ENCODE measurements at regions not wholly inside any gene's neighbourhood (a gene's known extent, or its start where the extent isn't known, plus 50 kb on each side); places are given as distances from the start of the nearest gene placed in this dataset.

- H3K36me3 ChIP-seq (ENCODE audit: control insufficient read depth, insufficient read depth, low read length), result no peaks in the 10 kb centered on the region
- H3K27ac ChIP-seq (ENCODE audit: insufficient read depth, low read length), result no peak overlapping the region
- H3K27me3 ChIP-seq (ENCODE audit: control insufficient read depth, insufficient read depth, low read length), result no peaks in the 10 kb centered on the region
- H3K79me2 ChIP-seq (ENCODE audit: control insufficient read depth, insufficient read depth, low read length), result no peaks in the 10 kb centered on the region
- no peak overlapping the region for H2AFZ ChIP-seq (ENCODE audit: low read length)
- TF ChIP-seq CTCF (conservative IDR thresholded peaks at IDR 0.05 in 1 of 2, IDR thresholded peaks at IDR 0.05 in 1 of 2; ENCODE audit: low read depth in 1 of 2, low read length in 2 of 2) (no peak), EZH2 (IDR thresholded peaks at IDR 0.05; ENCODE audit: low read length, missing control alignments) (no peak)
- no peaks in the 10 kb centered on the region for H3K4me1 ChIP-seq (ENCODE audit: control insufficient read depth, extremely low read depth, insufficient read depth, low read length)
- no peak overlapping the region for H3K4me3 ChIP-seq (replicated peaks in 1 of 4; ENCODE audit: control extremely low read depth in 1 of 4, insufficient read depth in 1 of 4, low read depth in 3 of 4, low read length in 4 of 4)
- H3K4me2 ChIP-seq (ENCODE audit: extremely low read depth, insufficient read depth, low read length), result no peak overlapping the region
- no peaks in the 10 kb centered on the region for H4K20me1 ChIP-seq (ENCODE audit: control insufficient read depth, extremely low read depth, insufficient read depth, low read length)
- H3K9ac ChIP-seq (ENCODE audit: insufficient read depth, low read length), result no peak overlapping the region
- no peak for DNase-seq (ENCODE audit: low read depth in 2 of 2)
- H3K9me3 ChIP-seq (ENCODE audit: control insufficient read depth, insufficient read depth, low read depth, low read length), result no peaks in the 10 kb centered on the region
Measured at GRCh38 chr4:107182347-107182746, 146.2 kb upstream of the DKK2 start.

- no peaks in the 10 kb centered on the region for H3K9me3 ChIP-seq (ENCODE audit: control insufficient read depth, insufficient read depth, low read depth, low read length)
- H3K36me3 ChIP-seq (ENCODE audit: control insufficient read depth, insufficient read depth, low read length), result no peaks in the 10 kb centered on the region
- H3K4me3 ChIP-seq (replicated peaks in 1 of 4; ENCODE audit: control extremely low read depth in 1 of 4, insufficient read depth in 1 of 4, low read depth in 3 of 4, low read length in 4 of 4), result no peak overlapping the region
- no peak overlapping the region for H3K4me2 ChIP-seq (ENCODE audit: extremely low read depth, insufficient read depth, low read length)
- no peaks in the 10 kb centered on the region for H3K4me1 ChIP-seq (ENCODE audit: control insufficient read depth, extremely low read depth, insufficient read depth, low read length)
- no peak for TF ChIP-seq EZH2 (IDR thresholded peaks at IDR 0.05; ENCODE audit: low read length, missing control alignments)
- TF ChIP-seq CTCF (conservative IDR thresholded peaks at IDR 0.05 in 1 of 2, IDR thresholded peaks at IDR 0.05 in 1 of 2; ENCODE audit: low read depth in 1 of 2, low read length in 2 of 2), result peak in 1 of 2 donors; percentile 3
- H3K9ac ChIP-seq (ENCODE audit: insufficient read depth, low read length), result no peak overlapping the region
- H4K20me1 ChIP-seq (ENCODE audit: control insufficient read depth, extremely low read depth, insufficient read depth, low read length), result no peaks in the 10 kb centered on the region
- no peaks in the 10 kb centered on the region for H3K27me3 ChIP-seq (ENCODE audit: control insufficient read depth, insufficient read depth, low read length)
- H2AFZ ChIP-seq (ENCODE audit: low read length), result no peak overlapping the region
- H3K79me2 ChIP-seq (ENCODE audit: control insufficient read depth, insufficient read depth, low read length), result no peaks in the 10 kb centered on the region
- no peak overlapping the region for H3K27ac ChIP-seq (ENCODE audit: insufficient read depth, low read length)
- no peak for DNase-seq (ENCODE audit: low read depth in 2 of 2)
Measured at GRCh38 chr4:107166873-107167450, 130.8 kb upstream of the DKK2 start.

- H4K20me1 ChIP-seq (ENCODE audit: control insufficient read depth, extremely low read depth, insufficient read depth, low read length), result no peaks in the 10 kb centered on the region
- TF ChIP-seq EZH2 (IDR thresholded peaks at IDR 0.05; ENCODE audit: low read length, missing control alignments) (no peak), CTCF (conservative IDR thresholded peaks at IDR 0.05 in 1 of 2, IDR thresholded peaks at IDR 0.05 in 1 of 2; ENCODE audit: low read depth in 1 of 2, low read length in 2 of 2) (no peak)
- DNase-seq (ENCODE audit: low read depth in 2 of 2), result no peak
- no peak overlapping the region for H3K27ac ChIP-seq (ENCODE audit: insufficient read depth, low read length)
- no peaks in the 10 kb centered on the region for H3K36me3 ChIP-seq (ENCODE audit: control insufficient read depth, insufficient read depth, low read length)
- no peak overlapping the region for H3K4me2 ChIP-seq (ENCODE audit: extremely low read depth, insufficient read depth, low read length)
- no peak overlapping the region for H3K4me3 ChIP-seq (replicated peaks in 1 of 4; ENCODE audit: control extremely low read depth in 1 of 4, insufficient read depth in 1 of 4, low read depth in 3 of 4, low read length in 4 of 4)
- no peak overlapping the region for H2AFZ ChIP-seq (ENCODE audit: low read length)
- no peaks in the 10 kb centered on the region for H3K27me3 ChIP-seq (ENCODE audit: control insufficient read depth, insufficient read depth, low read length)
- H3K9me3 ChIP-seq (ENCODE audit: control insufficient read depth, insufficient read depth, low read depth, low read length), result no peaks in the 10 kb centered on the region
- H3K79me2 ChIP-seq (ENCODE audit: control insufficient read depth, insufficient read depth, low read length), result no peaks in the 10 kb centered on the region
- no peaks in the 10 kb centered on the region for H3K4me1 ChIP-seq (ENCODE audit: control insufficient read depth, extremely low read depth, insufficient read depth, low read length)
- H3K9ac ChIP-seq (ENCODE audit: insufficient read depth, low read length), result no peak overlapping the region
Measured at GRCh38 chr4:107166181-107166580, 130.1 kb upstream of the DKK2 start.
